ENCODE measurements at regions not wholly inside any gene's neighbourhood (a gene's known extent, or its start where the extent isn't known, plus 50 kb on each side); places are given as distances from the start of the nearest gene placed in this dataset.

DNA sequence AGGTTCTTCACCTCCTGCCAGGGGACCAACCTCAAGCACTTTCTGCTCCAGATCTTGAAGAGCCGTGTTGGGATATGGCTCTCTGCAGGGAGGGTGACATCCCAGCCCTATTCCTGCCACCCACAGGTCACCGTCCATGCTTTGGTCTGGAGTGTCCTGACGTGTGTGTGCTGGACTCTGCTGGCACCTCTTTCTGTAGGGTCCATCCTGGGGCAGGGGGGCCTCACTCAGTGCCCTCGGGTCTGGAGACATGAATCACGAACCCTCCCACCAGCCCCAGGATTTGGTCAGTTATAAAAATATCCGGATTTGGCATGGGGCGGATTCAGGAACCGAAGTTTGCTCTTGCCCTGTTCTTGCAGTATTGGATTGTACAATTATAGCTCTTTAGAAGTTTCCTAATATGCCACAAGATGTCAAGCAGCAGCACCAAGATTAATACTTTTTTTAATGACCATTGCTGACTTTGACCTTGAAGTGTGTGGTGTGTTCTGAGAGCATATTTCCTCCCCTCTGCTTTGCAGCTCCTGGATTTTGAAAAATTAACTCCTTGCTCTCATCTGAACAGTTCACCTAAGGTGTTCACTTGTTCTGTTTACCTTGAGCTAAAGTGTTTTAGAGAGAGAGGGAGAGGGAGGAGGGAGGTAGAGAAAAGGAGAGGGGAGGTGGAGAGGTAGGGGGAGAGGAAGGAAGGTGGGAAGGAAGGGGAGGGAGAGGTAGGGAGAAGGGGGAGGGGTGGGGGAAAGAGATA lies 95.4 kb upstream of the SHH start:
- TF ChIP-seq, protein P1, sequence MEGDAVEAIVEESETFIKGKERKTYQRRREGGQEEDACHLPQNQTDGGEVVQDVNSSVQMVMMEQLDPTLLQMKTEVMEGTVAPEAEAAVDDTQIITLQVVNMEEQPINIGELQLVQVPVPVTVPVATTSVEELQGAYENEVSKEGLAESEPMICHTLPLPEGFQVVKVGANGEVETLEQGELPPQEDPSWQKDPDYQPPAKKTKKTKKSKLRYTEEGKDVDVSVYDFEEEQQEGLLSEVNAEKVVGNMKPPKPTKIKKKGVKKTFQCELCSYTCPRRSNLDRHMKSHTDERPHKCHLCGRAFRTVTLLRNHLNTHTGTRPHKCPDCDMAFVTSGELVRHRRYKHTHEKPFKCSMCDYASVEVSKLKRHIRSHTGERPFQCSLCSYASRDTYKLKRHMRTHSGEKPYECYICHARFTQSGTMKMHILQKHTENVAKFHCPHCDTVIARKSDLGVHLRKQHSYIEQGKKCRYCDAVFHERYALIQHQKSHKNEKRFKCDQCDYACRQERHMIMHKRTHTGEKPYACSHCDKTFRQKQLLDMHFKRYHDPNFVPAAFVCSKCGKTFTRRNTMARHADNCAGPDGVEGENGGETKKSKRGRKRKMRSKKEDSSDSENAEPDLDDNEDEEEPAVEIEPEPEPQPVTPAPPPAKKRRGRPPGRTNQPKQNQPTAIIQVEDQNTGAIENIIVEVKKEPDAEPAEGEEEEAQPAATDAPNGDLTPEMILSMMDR (IDR thresholded peaks at IDR 0.05 in 8 of 11, conservative IDR thresholded peaks at IDR 0.05 in 3 of 11): no peak
- no peak for TF ChIP-seq POLR2AphosphoS5 (IDR thresholded peaks at IDR 0.05)
- no peak for TF ChIP-seq POLR2A (IDR thresholded peaks at IDR 0.05)
